Epithelial cell of proximal tubule (primary cell): ENCODE measurements at regions not wholly inside any gene's neighbourhood (a gene's known extent, or its start where the extent isn't known, plus 50 kb on each side); places are given as distances from the start of the nearest gene placed in this dataset.

Experiments
- DNase-seq: peaks from one replicate; pipeline ENCODE4 v3.0.0-alpha.2; 2011; ENCODE audit warnings: low read depth
- H3K4me3 ChIP-seq: 2 replicates; pipeline ENCODE4 v1.5.1; 2011; ENCODE audit warnings: low read depth, mild to moderate bottlenecking, low read length
- TF ChIP-seq, protein P1 (sequence below): conservative IDR thresholded peaks from 2 replicates; pipeline ENCODE4 v1.5.1; 2012; ENCODE audit warnings: low read depth, mild to moderate bottlenecking, low read length

DNA sequence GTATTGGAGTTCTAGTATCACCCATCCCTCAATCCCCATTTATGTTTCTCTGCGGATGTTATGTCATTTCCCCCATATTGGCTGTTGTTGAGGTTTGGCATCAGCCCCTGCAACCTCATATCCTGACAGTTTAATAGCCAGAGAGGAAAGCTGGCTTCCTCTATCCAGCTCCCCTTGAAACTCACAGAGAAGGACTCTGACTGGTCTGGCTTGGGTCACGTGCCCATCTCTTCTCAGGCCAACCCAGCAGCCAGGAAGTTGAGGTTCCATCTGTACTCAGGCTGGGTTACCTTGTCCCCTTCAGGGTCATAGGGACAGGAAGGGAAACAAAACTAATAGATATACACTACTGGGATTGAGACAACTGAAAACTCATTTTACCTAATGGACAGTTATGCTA, 148.0 kb upstream of the SLC14A2 start:
- TF ChIP-seq, protein P1, sequence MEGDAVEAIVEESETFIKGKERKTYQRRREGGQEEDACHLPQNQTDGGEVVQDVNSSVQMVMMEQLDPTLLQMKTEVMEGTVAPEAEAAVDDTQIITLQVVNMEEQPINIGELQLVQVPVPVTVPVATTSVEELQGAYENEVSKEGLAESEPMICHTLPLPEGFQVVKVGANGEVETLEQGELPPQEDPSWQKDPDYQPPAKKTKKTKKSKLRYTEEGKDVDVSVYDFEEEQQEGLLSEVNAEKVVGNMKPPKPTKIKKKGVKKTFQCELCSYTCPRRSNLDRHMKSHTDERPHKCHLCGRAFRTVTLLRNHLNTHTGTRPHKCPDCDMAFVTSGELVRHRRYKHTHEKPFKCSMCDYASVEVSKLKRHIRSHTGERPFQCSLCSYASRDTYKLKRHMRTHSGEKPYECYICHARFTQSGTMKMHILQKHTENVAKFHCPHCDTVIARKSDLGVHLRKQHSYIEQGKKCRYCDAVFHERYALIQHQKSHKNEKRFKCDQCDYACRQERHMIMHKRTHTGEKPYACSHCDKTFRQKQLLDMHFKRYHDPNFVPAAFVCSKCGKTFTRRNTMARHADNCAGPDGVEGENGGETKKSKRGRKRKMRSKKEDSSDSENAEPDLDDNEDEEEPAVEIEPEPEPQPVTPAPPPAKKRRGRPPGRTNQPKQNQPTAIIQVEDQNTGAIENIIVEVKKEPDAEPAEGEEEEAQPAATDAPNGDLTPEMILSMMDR = no peak
- DNase-seq = no peak
- H3K4me3 ChIP-seq = no peak overlapping the region

DNA sequence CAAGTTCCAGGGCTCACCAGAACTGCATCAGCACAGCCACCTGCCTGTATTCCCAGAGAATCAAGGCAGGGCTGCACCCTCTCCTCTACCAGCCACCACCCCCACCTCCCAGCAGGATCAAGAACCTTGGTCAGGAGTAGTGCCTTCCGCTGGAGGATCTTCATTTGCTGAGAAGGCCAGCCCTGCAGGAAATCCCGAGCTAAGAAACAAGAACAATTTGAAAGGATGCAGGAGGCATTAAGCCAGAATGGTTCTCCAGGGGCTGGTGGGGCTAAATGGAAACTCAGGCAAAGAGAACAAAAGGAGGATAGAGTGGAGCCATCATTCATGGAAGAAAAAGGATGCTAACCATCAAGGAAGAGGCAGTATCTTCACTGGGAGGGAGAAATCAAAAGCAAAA, 147.3 kb upstream of the SLC14A2 start:
- TF ChIP-seq, protein P1 = no peak
- no peak overlapping the region for H3K4me3 ChIP-seq
- DNase-seq = no peak

DNA sequence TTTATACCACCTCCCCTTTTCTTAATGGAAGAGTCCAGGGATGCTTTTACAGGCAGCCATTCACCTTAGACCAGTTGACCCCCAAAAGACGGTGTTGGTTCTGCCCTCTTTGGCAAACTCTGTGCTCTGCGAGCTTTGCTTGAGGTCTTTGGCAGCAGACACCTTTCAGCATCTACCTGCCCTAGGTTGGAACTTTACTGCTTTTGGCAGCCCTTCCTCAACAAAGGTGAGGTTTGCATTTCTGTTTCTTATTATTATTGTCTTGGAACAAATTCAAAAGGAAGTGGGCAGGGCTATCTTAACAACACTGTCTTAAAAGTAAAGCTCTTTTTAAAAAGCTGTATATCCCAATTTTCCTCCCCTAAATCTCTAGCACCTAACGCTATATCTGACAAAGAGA, 136.4 kb upstream of the SLC14A2 start:
- DNase-seq = no peak
- TF ChIP-seq, protein P1 = no peak
- H3K4me3 ChIP-seq = no peak overlapping the region

DNA sequence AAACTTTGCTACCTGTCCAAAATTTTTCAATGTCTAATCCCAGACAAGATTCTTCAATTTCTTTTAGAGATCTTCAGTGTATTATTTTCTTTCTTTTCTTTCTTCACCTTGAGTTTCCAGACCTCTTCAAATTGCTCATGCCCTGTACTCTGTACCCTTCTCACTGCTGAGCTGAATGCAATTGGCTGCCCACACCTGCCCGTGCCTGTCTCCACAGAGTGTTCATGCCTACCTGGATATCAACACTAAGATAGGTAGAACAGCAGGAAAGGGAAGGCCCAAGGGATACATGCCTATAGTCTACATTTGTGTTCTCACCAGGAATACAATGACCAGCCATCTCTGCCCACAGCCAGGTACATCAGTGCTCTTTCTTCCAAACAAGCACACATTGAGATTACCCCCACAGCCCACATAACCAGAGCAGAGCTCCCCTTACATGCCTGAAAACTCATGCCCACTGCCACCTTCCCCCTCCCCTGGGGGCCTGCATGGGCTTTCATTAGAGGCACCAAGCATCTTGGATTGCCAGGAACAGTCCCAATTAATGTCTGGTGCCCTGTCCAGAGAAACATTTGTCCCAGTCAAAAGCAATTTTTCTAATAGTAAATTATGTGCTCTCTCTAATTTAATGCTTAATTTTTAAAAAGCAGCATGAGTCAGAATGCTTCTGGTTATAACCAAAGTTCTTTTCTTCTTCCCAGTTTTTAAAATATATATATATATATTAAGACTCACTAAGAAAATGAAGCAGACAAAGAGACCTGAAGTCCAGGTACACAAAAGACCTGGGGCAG, 134.9 kb upstream of the SLC14A2 start:
- TF ChIP-seq, protein P1 = no peak
- H3K4me3 ChIP-seq = no peak overlapping the region
- DNase-seq = no peak

DNA sequence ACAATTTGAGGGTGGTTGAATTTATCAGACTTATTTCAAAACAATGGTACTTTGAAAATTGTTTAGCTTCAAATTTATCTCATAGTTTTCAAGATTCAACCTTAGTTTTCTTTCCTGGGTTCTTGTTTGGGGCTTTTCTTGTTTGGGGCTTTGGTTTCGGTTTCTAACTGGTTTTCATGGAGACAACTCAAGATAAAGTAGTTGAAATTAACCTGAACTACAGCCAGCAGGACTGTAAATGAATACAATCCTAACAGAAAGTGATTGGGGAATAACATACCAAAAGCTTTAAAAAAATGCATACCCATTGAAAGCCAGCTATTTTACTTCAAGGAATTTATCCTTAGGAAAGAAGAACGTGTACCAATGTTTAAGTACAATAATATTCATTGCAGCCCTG, 133.5 kb upstream of the SLC14A2 start:
- DNase-seq = no peak
- TF ChIP-seq, protein P1 = no peak
- H3K4me3 ChIP-seq = no peak overlapping the region

DNA sequence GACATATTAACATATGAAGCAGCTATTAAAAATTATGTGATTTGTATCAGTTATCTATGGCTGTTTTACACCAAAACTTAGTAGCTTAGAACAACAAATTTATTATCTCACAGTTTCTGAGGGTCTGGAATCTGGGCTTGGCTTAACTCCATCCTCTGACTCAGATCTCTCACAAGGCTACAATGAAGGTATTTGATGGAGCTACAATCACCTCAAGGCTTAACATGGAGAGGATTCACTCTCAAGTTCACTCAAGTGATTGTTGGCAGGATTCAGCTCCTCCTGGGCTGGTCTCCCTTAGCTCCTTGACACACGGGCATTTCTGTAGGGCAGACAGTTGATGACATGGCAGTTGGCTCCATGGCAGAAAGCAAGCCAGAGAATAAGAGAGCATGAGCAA, 133.0 kb upstream of the SLC14A2 start:
- no peak for DNase-seq
- no peak overlapping the region for H3K4me3 ChIP-seq
- TF ChIP-seq, protein P1 = no peak

DNA sequence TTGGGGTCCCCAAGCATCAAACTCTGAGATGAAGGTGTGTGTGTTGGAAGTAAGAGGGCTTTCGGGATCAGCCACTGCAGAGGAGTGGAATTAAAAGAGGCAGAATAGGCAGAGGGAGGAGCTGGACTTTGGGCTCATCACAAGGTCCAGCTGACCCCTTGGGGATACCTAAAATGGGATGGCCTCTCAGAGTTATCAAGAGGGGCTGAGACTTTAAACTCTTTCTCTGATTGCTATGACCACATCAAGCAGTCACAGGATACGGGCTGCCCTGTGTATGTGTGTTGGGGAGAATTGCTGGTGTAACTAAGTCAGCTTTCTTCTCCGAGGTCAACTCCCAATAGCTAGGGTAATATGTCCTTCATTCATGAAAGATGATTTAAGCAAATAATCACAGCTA, 127.7 kb upstream of the SLC14A2 start:
- H3K4me3 ChIP-seq = no peak overlapping the region
- no peak for DNase-seq
- TF ChIP-seq, protein P1 = no peak
